Thyroid gland (tissue), 4 donors: ENCODE measurements at regions not wholly inside any gene's neighbourhood (a gene's known extent, or its start where the extent isn't known, plus 50 kb on each side); places are given as distances from the start of the nearest gene placed in this dataset.

ENCODE experiments used
- POLR2A ChIP-seq, 2 donors: fragments of 450-650 bp; IDR thresholded peaks; one replicate each; pipeline ENCODE4 v1.6.1; 2017; ENCODE audit warnings: antibody characterized with exemption in 2 of 2, mild to moderate bottlenecking in 2 of 2, moderate library complexity in 1 of 2
- TF ChIP-seq, protein P1 (sequence below), 6 experiments: fragments of 200-600 bp in 3 of 6; fragments of 450-650 bp in 3 of 6; sonication (generic) in 3 of 6; IDR thresholded peaks; one replicate each; pipeline ENCODE4 v1.5.1; 2016 to 2019; ENCODE audit warnings: antibody characterized with exemption in 6 of 6, mild to moderate bottlenecking in 2 of 6, inconsistent platforms in 1 of 6, moderate library complexity in 1 of 6

DNA sequence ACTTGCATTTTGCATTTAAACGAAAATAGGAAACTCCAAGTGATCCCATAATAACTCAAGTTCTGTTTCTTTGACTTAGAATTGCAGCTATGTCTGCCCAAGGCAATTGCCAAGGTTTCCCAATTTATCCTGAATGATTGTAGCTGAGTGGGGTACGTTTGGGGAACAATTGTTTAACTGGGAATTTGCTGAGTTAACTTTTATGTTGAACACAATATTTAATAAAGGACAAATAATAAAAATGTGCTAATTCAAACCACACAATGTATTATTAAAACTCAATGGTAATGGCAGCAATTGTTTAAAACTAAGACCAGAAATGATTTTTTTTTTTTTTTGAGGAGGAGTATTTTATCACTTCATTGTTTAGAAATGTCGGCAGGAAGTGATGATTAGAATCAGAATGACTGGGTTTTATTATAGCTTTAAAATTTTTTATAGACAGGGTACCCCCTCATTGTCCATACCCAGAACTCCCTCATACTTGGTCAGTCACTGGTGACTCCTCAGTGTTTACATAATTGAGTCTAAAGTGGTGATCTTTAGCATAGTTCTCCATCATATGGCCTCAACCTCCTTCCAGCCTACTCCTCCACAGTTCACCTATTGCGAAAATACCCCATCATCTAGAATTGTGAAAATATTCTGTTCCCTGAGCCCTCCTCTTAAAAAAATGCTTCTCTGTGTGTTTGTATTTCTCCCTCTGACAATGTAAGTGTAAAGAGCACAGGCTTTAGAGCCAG lies 389.2 kb upstream of the CITED2 start:
- TF ChIP-seq, protein P1, sequence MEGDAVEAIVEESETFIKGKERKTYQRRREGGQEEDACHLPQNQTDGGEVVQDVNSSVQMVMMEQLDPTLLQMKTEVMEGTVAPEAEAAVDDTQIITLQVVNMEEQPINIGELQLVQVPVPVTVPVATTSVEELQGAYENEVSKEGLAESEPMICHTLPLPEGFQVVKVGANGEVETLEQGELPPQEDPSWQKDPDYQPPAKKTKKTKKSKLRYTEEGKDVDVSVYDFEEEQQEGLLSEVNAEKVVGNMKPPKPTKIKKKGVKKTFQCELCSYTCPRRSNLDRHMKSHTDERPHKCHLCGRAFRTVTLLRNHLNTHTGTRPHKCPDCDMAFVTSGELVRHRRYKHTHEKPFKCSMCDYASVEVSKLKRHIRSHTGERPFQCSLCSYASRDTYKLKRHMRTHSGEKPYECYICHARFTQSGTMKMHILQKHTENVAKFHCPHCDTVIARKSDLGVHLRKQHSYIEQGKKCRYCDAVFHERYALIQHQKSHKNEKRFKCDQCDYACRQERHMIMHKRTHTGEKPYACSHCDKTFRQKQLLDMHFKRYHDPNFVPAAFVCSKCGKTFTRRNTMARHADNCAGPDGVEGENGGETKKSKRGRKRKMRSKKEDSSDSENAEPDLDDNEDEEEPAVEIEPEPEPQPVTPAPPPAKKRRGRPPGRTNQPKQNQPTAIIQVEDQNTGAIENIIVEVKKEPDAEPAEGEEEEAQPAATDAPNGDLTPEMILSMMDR (IDR thresholded peaks at IDR 0.05), result no peak
- TF ChIP-seq POLR2A (IDR thresholded peaks at IDR 0.05), result no peak
